ENCODE measurements at regions not wholly inside any gene's neighbourhood (a gene's known extent, or its start where the extent isn't known, plus 50 kb on each side); places are given as distances from the start of the nearest gene placed in this dataset.

DNA sequence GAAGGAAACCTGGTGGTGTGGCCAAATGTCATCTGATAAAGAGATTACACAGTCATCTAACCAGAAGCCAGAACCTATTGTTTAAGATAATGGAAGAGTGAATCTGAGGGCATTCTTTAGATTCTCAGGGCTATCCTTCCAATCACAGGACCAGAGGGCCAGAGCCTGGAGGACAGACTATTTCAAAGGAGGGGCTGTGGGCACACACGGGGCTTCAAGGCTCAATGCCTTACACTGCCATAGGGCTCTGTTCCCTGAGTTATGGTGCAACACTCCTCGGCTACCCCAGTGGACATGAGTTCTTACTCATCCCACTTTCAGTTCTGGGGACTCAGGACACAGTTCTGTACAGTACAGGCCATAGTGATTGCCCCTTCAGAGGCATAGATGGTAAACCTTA is 343.9 kb upstream of the ALCAM start:
- DNase-seq (ENCODE audit: low read depth): no peak

DNA sequence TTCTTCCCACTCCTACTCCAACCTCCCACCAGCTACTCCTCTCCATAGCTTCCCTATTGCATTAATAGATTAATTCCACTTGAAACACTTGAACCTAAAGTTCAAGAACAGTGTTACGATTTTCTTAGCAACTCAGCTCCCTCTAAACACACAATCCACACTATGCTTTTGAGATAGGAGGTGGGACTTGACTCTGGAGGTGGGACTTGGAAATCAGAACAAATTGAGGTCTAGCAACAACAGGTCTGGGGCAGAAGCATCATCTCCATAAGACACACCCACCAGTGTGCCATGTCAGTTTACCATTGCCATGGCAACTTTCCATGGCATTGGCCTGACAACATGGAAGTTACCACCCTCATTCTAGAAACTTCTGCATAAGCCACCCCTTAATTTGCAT is 336.5 kb upstream of the ALCAM start:
- DNase-seq (ENCODE audit: low read depth): no peak

DNA sequence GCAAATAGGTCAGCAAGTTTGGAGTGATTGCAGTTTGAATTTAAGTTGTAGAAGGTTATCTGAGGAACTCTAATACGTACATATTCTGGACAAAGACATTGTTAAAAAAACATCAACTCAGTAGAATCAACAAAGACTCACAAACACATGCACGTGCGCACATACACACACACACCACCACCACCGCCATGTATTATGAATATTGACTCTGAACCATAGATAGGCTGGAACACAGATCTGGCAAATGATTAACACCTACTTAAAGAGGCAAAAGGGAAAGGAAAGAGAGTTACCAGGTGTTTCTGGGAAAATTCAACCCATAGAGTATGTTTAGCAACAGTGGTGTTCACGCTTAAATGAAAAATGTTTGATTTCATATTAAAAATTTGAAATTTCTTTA is 334.2 kb upstream of the ALCAM start:
- DNase-seq (ENCODE audit: low read depth): no peak

DNA sequence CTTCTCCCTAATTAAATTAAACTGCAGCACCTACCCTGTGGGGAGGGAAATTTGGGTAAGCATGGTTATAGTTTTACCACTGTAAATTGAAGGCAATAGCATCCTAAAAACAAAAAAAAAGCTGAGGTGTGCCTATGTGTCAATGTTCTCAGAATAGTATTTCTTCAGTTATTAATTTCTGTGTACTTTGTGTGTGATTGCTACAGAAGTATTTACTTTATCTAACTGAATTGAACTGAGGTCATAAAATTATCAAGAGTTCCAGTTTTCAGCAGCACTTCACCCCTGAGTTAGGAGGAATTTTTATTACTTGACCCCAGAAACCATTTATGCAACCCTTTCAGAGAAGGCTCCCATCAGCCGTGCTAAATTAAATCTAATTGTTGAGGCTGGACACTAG is 333.6 kb upstream of the ALCAM start:
- no peak for DNase-seq (ENCODE audit: low read depth)

DNA sequence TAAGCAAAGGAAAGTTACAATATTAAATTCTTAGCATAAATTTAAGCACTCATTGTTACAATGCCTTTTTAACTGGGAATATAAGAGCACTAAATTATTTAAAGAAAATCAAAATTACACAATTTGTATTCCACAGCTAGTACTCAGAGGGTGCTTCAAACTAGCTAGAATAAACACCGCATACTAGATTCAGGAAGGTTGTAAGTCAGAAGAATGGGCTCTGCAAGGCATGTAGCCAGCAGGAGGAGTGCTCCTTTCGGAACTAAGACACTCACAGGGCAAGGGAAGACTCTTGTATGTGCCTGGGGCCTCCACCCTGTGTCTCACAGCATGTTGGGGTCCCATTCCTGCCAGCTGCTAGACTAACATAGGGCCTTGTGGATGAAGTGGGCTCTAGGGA is 327.7 kb upstream of the ALCAM start:
- DNase-seq (ENCODE audit: low read depth): no peak

DNA sequence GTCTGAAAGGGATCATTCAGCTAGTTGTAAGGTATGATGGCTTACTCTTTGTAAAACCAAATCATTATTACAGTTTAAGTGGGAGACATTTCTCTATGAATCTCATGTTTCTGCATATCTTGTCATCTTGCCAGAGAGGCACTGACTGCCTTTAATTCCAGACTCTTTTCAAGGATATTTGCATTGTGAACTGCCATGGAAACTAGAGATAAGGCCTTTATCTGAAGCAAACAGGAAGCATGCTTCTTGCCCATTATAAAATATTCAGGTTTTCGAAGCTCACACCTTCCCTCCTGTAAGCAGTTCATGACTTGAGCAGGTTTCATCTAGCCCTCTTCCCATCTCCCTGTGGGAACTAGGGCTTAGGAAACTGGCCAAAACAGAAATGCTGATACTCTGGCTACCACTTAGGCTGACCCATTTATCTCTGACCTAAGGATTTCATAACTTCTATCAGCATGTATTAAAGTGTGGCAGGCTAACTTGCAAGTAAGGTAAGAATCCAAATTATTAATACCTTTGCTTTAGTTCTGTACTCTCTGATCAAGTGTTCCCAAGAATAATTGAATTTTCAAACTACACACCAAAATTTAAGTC is 326.6 kb upstream of the ALCAM start:
- no peak for DNase-seq (ENCODE audit: low read depth)

DNA sequence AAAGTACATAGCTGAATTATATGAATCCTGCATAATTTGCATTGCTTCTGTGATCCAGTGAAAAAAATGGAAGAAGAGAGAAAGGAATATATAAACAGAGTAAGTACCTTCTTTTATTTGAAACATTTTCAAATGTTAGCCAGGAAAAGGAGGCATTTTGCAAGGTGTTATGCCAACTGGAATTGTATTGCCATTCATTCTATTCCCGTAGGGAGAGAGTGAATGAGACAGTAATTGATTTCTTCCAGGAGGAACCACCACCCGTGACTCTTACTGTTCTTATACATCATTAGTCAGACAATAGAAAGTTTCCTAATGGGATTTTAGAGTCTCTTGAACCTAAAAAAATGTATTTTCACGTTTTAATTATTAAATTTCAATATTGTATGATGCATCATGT is 324.1 kb upstream of the ALCAM start:
- no peak for DNase-seq (ENCODE audit: low read depth)

DNA sequence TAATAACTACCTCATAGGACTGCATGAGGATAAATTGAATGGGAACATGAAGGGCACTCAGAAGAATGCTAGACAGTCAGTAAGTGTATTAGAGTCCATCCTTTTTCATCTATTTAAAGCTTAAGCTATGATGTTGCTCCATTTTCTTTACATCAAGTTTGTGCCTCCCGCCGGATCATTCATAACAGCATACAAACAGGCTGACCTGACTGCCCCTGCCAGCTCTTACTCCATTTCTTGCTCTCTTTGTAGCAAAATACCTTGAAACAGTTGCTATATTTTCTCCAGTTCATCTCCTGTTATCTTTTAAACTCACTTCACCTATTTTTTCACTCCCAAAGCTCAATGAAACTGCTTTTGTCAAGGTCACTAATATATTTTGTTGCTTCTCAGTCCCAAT is 315.6 kb upstream of the ALCAM start:
- no peak for DNase-seq (ENCODE audit: low read depth)

DNA sequence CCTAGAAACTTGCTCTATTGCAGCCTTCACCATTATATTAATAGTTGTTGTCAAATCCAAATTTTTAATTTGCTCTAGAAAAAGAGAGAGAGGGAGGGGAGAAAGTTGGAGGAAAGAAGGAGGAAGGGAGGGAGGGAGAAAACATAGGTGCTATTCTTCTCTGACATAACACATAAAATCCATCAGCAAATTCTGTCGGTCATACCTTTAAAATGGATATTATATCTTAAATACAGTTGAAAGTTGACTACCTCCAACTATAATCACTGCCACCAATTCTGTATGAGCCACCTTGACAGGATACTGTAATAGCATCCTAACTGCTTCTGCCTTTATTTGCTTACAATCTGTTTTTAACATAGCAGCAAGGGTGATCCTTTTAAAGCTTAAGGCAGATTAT is 314.7 kb upstream of the ALCAM start:
- no peak for DNase-seq (ENCODE audit: low read depth)

DNA sequence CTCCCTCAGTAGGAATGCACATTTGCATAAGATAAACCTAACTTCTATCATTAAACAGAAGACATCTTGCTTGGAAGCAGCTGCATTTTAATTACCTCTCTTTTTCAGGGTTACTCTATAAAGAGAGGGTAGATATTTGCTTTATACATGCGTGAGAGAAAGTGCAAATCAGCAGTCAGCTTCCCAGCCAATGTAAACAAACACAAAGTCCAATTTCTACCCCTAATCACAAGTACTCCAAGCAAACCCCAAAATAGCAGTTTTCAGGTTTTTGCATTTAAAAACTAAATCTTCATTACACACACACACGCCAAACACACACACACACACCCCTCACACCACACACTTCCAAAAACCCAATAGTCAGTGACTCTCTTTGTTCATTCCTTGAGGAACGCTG is 303.9 kb upstream of the ALCAM start:
- no peak for DNase-seq (ENCODE audit: low read depth)

DNA sequence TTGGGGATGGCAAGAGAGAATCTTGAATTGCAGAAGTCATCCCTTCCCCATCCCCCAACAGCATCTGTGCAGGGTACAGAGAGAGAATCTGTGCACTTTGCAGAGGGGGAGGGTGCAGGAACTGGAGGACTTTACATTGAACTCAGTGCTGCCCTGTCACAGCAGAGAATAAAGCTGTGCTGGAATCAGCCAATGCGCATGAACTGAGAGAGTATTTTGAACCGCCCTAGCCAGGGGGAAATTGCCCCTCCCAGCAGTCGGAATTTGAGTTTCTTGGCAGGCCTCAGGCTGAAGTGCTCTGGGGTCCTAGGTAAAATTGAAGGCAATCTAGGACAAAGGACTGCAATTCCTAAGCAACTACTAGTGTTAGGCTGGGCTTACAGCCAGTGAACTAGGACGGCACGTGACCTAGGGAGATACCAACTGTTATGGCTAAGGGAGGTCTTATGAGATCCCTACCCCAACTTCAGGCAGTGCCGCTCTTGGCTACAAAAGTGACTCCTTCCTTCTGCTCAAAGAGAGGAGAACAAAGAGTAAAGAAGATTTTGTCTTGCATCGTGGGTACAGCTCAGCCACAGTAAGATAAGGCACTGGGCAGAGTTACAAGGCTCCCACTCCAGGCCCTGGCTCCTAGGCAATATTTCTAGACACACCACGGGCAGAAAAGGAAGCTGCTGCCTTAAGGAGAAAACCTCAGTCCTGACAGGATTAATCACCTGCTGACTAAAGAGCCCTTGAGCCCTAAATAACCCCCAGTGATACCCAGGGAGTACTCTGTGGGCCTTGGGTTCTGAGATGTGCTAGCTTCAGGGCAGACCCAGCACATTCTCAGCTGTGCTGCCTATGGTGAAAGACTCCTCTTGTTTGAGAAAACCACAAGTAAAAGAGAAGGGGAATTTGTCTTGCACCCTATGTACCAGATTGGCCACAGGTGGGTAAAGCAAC is 300.5 kb upstream of the ALCAM start:
- DNase-seq (ENCODE audit: low read depth): no peak

DNA sequence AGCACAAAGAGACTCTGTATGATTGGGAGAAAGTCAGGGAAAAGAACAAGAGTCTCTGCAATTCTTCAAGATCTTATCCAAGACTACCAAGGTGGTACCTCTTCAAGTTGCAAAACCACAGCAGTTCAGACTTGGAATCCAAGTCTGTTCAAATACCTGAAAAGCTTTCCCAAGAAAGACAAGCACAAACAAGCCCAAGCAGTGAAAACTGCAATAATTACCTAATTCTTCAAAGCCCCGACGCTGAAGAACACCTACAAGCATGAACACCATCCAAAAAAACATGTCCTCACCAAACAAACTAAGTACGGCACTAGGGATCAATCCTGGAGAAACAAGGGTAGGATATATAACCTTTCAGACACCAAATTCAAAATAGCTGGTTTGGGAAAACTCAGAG is 299.3 kb upstream of the ALCAM start:
- no peak for DNase-seq (ENCODE audit: low read depth)

DNA sequence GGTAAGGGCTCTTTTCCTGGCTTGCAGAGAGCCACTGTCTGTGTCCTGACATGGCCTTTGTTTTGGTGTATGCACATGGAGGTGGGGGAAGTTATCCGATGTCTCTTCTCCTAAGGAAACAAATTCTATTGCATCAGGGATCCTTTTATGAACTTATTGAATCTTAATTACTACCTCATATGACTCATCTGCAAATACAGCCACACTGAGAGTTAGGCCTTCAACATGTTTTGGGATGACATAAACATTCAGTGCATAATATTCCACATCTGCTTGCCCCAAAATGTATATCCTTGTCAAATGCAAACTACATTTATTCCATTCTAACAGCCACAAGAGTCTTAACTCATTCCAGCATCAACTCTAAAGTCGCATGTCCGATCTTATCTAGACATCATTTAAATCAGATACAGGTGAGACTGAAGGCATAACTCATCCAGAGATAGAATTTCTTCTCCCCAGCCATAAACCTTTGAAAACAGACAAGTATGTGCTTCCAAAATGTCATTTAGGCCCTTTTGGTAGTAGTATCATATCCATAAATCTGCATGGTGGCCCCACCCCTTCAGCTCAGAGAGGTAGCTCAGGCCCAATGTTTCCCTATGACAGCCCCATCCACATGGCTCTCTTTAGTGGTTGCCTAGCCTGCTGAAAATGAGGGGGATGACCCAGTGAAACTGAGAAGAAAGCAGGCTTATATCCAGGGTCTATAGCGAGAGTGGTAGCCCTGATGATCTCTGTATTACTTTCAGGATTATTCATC is 289.5 kb upstream of the ALCAM start:
- DNase-seq (ENCODE audit: low read depth): no peak

DNA sequence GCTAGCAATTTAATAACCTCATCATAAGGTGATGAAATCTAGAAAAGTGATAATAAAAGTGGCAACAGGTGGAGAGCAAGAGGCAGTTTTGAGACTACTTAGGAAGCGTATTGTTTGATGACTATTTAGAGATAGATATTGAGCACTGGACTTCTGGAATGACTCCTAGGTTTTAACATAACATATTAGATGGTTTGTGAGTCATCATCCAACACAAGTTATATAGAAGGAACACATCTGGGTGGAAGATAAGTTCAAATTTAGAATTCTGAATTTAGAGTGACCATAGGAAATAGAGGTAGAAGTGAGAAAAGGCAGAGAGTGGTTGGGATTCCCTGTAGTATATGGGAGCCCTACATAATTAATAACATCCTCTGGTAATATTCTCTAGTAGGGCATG is 282.8 kb upstream of the ALCAM start:
- no peak for DNase-seq (ENCODE audit: low read depth)

DNA sequence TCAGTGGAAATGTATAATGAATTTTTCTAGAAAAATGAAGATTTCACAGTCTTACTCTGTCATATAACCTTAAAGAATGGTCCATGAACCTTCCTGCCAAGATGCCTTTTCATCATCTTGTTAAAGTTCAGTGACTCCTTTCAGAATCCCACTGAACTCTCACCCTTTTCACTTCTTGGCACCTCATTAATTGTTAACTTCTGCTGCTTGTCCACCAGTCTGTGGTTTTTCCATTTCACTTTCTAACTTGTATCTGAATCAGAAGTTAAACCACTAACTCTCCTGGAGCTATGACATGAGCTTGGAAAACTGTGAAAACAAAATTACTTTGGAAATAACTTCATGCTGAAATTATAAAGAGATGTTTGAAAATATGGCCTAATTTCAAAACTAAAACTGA is 281.2 kb upstream of the ALCAM start:
- DNase-seq (ENCODE audit: low read depth): no peak

DNA sequence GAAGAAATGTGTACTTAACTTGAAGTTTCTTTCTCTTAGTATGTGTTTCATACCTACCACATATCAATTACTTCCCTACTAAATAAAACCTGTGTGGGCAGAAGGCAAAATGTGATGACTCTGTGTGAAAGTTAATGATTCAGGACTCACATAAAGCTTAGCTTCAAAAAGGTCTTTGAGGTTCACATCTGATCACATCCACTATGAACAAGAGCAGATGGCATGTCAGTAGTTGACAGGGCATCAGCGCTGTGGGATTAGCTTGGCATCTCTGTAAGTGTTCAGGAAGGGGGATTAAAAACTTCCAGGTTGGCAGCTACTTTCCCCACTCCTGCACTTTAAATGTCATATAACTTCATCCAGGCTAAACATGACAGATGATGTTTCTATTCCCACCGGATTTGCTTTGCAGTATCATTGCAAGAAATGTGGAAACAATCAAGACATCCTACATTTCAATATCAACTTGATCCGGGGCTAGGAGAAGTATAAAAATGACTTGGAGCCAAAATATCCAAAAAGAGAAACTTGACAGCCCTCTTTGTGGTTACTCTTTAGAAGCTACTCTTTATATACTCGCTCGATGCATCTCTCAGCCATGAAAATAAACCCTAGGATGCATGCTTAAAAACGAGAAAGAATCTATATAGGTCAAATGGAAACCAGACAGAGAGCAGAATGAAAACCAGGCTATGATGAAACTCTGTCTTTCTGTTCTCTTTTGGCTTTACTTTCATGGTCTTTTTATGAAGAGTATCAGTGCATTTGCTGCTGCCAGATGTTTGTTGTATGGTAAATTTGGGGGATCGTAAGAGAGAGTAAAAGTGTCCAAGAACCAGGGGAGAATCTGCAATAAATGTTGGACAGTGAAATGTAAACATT is 273.1 kb upstream of the ALCAM start:
- DNase-seq (ENCODE audit: low read depth): no peak

DNA sequence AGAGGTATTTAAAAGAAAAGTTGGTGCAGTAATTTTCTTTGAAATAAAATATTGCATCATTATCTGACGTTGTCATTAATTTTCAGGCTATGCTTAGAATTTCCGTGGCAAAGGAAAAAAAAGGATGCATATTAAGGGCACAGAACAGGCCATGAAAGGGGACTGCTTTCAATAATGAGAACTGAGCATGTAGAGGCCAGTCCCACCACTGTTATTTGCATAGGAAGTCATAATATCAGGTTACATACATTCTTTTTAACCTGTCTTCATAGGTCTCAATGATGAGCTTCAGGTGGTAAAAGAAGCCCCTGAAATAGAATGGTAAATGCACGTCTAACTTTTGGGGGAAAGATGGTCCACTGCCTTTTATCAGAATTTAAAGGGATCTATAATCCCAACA is 272.1 kb upstream of the ALCAM start:
- no peak for DNase-seq (ENCODE audit: low read depth)

DNA sequence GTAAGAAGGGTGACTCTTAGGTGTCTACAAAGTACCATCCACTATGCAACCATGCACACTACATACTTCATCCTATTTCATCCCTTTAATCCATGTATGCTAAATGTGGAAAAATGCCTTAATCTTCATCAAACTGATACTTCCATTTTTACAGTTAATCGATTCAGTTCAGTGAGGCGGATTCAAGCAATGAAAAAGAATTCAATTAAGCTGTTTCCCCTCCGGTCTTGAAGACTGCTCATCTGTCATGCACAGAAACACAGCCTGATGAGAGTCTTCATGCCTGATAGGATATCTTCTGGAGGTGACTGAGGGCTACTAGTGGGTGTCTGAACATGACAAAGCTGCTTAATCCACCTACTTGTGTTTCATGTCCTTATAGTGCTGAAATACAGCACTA is 270.6 kb upstream of the ALCAM start:
- DNase-seq (ENCODE audit: low read depth): no peak

DNA sequence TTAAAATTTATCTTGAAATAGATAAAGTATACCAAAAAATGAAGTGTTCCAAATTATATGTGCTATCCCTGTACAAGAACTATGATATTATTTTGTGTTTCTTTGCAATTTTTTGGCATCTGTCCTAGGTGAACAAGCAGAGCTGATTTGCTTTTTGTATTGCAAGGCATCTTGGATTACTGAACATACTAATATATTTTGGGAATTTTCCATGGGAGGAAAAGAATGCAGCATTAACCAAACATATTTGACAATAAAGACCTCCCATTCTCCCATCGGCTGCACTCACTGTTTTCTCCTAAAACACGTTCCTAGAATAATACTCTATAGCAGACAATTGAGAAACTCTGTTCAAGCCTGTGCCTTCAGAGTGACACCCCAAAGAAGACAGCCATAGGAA is 265.1 kb upstream of the ALCAM start:
- no peak for DNase-seq (ENCODE audit: low read depth)

DNA sequence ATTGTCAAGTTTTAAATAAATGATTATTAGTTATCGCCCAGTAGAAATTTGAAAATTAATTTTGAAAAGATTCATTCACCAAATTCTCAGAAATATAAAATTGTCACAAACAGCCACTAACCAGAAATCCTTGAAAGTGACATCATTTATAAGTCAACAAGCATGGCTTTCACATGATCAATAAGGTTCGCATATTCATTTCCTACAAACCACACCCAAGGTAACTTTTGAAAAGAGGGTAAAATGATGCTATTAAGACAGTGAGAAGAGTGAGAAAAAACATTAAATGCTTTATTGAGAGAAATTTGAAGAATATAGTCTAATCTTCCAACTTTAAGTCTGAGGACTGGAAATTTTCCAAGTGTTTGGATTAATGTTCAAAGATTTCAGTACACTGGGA is 263.6 kb upstream of the ALCAM start:
- DNase-seq (ENCODE audit: low read depth): no peak

DNA sequence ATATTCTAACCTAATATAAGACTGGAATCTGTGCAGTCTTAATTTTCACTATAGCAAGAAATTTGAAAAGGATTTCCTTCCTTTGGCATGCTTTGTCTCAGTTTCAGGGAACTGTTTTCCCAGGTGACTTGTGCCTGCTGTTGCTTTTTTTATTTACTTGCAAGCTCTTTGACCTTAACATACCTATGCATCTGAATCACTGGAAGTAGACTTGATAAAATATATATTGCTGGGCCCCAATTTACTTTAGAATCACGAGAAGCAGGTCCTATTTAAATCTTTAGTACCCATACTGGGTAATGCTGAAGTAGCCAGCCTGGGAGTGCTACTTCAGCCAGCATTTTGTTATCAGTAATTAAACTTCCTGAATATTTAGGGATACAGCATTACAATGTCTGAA is 257.9 kb upstream of the ALCAM start:
- no peak for DNase-seq (ENCODE audit: low read depth)

DNA sequence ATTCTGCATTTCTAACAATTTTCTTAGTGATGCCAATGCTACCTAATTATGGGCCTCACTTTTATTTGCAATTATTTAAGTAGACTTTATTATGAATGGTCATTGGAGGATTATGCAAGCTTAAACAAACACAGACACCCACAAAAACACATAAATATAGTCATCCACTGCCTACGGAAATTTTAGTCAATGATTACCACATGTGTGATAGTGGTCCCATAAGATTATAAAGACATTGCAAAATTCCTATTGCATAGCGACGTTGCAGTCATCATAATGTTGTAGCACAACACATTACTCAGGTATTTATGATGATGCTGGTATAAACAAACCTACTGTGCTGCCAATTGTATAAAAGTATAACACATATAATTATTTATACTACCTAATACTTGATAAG is 247.8 kb upstream of the ALCAM start:
- no peak for DNase-seq (ENCODE audit: low read depth)

Data from stimulated activated CD8-positive, alpha-beta memory T cell treated with anti-CD3 and anti-CD28 coated beads, Interleukin-4, amount 100 ng/mL, for 24 hours (primary cell).